D721Med (cell line): ENCODE measurements at regions not wholly inside any gene's neighbourhood (a gene's known extent, or its start where the extent isn't known, plus 50 kb on each side); places are given as distances from the start of the nearest gene placed in this dataset.

Source experiments
- DNase-seq: peaks from one replicate; pipeline ENCODE4 v3.0.0; 2011; ENCODE audit warnings: low spot score; ENCODE audit not compliant: insufficient read length
- FAIRE-seq: peaks from 2 replicates; lab custom pipeline; 2011; peaks lifted over from hg19 to GRCh38; lab: Jason Lieb, UNC
- CTCF ChIP-seq: IDR thresholded peaks from 2 replicates; pipeline ENCODE4 v1.5.1; 2012; ENCODE audit warnings: mild to moderate bottlenecking, control low read depth; ENCODE audit not compliant: insufficient read depth; ENCODE audit errors: missing control alignments

GRCh38 chr6:91337967-91338366, 751.1 kb upstream of the MAP3K7 start:
- TF ChIP-seq CTCF = no peak
- DNase-seq (no peak), FAIRE-seq (no peak)

- no peak for TF ChIP-seq CTCF
- FAIRE-seq (no peak), DNase-seq (no peak)
These were observed 744.0 kb upstream of the MAP3K7 start for GRCh38 chr6:91330896-91331295.

- no peak for TF ChIP-seq CTCF
- DNase-seq (no peak), FAIRE-seq (no peak)
These were observed 741.4 kb upstream of the MAP3K7 start for GRCh38 chr6:91328241-91328640.

GRCh38 chr6:91324711-91325110, 737.8 kb upstream of the MAP3K7 start:
- no peak for FAIRE-seq
- TF ChIP-seq CTCF = no peak
- DNase-seq = no peak

- DNase-seq (no peak), FAIRE-seq (no peak)
- TF ChIP-seq CTCF = no peak
These were observed 731.1 kb upstream of the MAP3K7 start for GRCh38 chr6:91317984-91318383.

- TF ChIP-seq CTCF = no peak
- DNase-seq (no peak), FAIRE-seq (no peak)
These were observed 730.5 kb upstream of the MAP3K7 start for GRCh38 chr6:91317247-91317835.

- no peak for FAIRE-seq
- no peak for TF ChIP-seq CTCF
- DNase-seq = no peak
These were observed 723.3 kb upstream of the MAP3K7 start for GRCh38 chr6:91310178-91310577.
